IPS-18a (cell line): ENCODE measurements at regions not wholly inside any gene's neighbourhood (a gene's known extent, or its start where the extent isn't known, plus 50 kb on each side); places are given as distances from the start of the nearest gene placed in this dataset.
"Not testable (repeated sequence)": the region's sequence is repeated elsewhere in the genome, so short reads cannot be mapped to it uniquely, and the experiment has no call there.

ENCODE experiments used
- H3K27ac ChIP-seq: one replicate; pipeline ENCODE4 v1.5.1; 2013; ENCODE audit warnings: low read length
- H3K27me3 ChIP-seq: one replicate; pipeline ENCODE4 v1.6.1; 2013; ENCODE audit warnings: mild to moderate bottlenecking, low read length; ENCODE audit not compliant: control insufficient read depth, insufficient read depth
- H3K36me3 ChIP-seq: one replicate; pipeline ENCODE4 v1.6.1; 2013; ENCODE audit warnings: low read depth, low read length; ENCODE audit not compliant: control insufficient read depth
- H3K4me1 ChIP-seq: one replicate; pipeline ENCODE4 v1.6.1; 2013; ENCODE audit warnings: low read depth, low read length; ENCODE audit not compliant: control insufficient read depth
- H3K4me3 ChIP-seq: one replicate; pipeline ENCODE4 v1.5.1; 2013; ENCODE audit warnings: low read length
- H3K9ac ChIP-seq: one replicate; pipeline ENCODE4 v1.6.1; 2013; ENCODE audit warnings: mild to moderate bottlenecking, low read length, moderate library complexity
- H3K9me3 ChIP-seq: one replicate; pipeline ENCODE4 v1.6.1; 2013; ENCODE audit warnings: low read depth, low read length; ENCODE audit not compliant: control insufficient read depth

GRCh38 chr1:189992856-189993255 lies 484.8 kb downstream of the BRINP3 start:
- Histone ChIP-seq H3K4me3 (no peak overlapping the region), H3K9me3 (peaks cover 6% of the 10 kb centered on the region), H3K36me3 (no peaks in the 10 kb centered on the region)

GRCh38 chr1:190000365-190000872 lies 477.2 kb downstream of the BRINP3 start:
- Histone ChIP-seq H3K36me3 (no peaks in the 10 kb centered on the region), H3K27ac (no peak overlapping the region), H3K27me3 (no peaks in the 10 kb centered on the region), H3K4me1 (no peaks in the 10 kb centered on the region), H3K9me3 (no peaks in the 10 kb centered on the region), H3K9ac (no peak overlapping the region), H3K4me3 (no peak overlapping the region)

More at GRCh38 chr1:189992856-189993255, 484.8 kb downstream of the BRINP3 start:
- H3K9ac ChIP-seq: no peak overlapping the region
- H3K27ac ChIP-seq: no peak overlapping the region
- no peaks in the 10 kb centered on the region for H3K27me3 ChIP-seq
- no peaks in the 10 kb centered on the region for H3K4me1 ChIP-seq

- no peaks in the 10 kb centered on the region for H3K9me3 ChIP-seq
- no peak overlapping the region for H3K27ac ChIP-seq
- H3K4me1 ChIP-seq: no peaks in the 10 kb centered on the region
- H3K4me3 ChIP-seq: no peak overlapping the region
- no peaks in the 10 kb centered on the region for H3K27me3 ChIP-seq
- H3K9ac ChIP-seq: no peak overlapping the region
- no peaks in the 10 kb centered on the region for H3K36me3 ChIP-seq
These were observed 476.5 kb downstream of the BRINP3 start for GRCh38 chr1:190001187-190001586.

- no peaks in the 10 kb centered on the region for H3K9me3 ChIP-seq
These were observed 474.3 kb downstream of the BRINP3 start for GRCh38 chr1:190003376-190003775.

GRCh38 chr1:190011585-190011984 lies 466.1 kb downstream of the BRINP3 start:
- H3K9me3 ChIP-seq: no peaks in the 10 kb centered on the region
- H3K4me1 ChIP-seq: no peaks in the 10 kb centered on the region
- H3K27ac ChIP-seq: no peak overlapping the region
- H3K9ac ChIP-seq: no peak overlapping the region
- no peak overlapping the region for H3K4me3 ChIP-seq
- H3K27me3 ChIP-seq: no peaks in the 10 kb centered on the region
- H3K36me3 ChIP-seq: no peaks in the 10 kb centered on the region

More at GRCh38 chr1:190003376-190003775, 474.3 kb downstream of the BRINP3 start:
- Histone ChIP-seq H3K27me3 (no peaks in the 10 kb centered on the region), H3K4me3 (no peak overlapping the region), H3K27ac (no peak overlapping the region), H3K36me3 (no peaks in the 10 kb centered on the region), H3K9ac (no peak overlapping the region), H3K4me1 (no peaks in the 10 kb centered on the region)

- H3K36me3 ChIP-seq, H3K4me1 ChIP-seq, H3K4me3 ChIP-seq, H3K9ac ChIP-seq, H3K27ac ChIP-seq, H3K27me3 ChIP-seq, H3K9me3 ChIP-seq: not testable (repeated sequence)
These were observed 458.5 kb downstream of the BRINP3 start for GRCh38 chr1:190019151-190019550.

GRCh38 chr1:190019717-190020116 lies 457.9 kb downstream of the BRINP3 start:
- no peak overlapping the region for H3K4me3 ChIP-seq
- no peaks in the 10 kb centered on the region for H3K27me3 ChIP-seq
- H3K9ac ChIP-seq: no peak overlapping the region
- no peak overlapping the region for H3K27ac ChIP-seq
- no peaks in the 10 kb centered on the region for H3K9me3 ChIP-seq
- H3K4me1 ChIP-seq: no peaks in the 10 kb centered on the region
- H3K36me3 ChIP-seq: no peaks in the 10 kb centered on the region

- no peaks in the 10 kb centered on the region for H3K27me3 ChIP-seq
- H3K36me3 ChIP-seq: no peaks in the 10 kb centered on the region
- H3K9me3 ChIP-seq: no peaks in the 10 kb centered on the region
- no peaks in the 10 kb centered on the region for H3K4me1 ChIP-seq
- H3K4me3 ChIP-seq: no peak overlapping the region
- no peak overlapping the region for H3K9ac ChIP-seq
- H3K27ac ChIP-seq: no peak overlapping the region
These were observed 455.0 kb downstream of the BRINP3 start for GRCh38 chr1:190022709-190023108.

GRCh38 chr1:190029441-190029840 lies 448.2 kb downstream of the BRINP3 start:
- Histone ChIP-seq H3K27me3 (no peaks in the 10 kb centered on the region), H3K36me3 (no peaks in the 10 kb centered on the region), H3K9ac (no peak overlapping the region), H3K9me3 (no peaks in the 10 kb centered on the region), H3K4me1 (no peaks in the 10 kb centered on the region), H3K27ac (no peak overlapping the region), H3K4me3 (no peak overlapping the region)

- Histone ChIP-seq H3K4me1 (no peaks in the 10 kb centered on the region), H3K9ac (no peak overlapping the region), H3K27ac (no peak overlapping the region), H3K36me3 (no peaks in the 10 kb centered on the region), H3K4me3 (no peak overlapping the region), H3K9me3 (no peaks in the 10 kb centered on the region), H3K27me3 (no peaks in the 10 kb centered on the region)
These were observed 434.0 kb downstream of the BRINP3 start for GRCh38 chr1:190043655-190044054.

GRCh38 chr1:190046231-190046630 lies 431.4 kb downstream of the BRINP3 start:
- Histone ChIP-seq H3K27ac (no peak overlapping the region), H3K9ac (no peak overlapping the region), H3K4me1 (no peaks in the 10 kb centered on the region), H3K27me3 (no peaks in the 10 kb centered on the region), H3K36me3 (no peaks in the 10 kb centered on the region), H3K4me3 (no peak overlapping the region), H3K9me3 (no peaks in the 10 kb centered on the region)
